GM12878 (cell line): ENCODE measurements at regions not wholly inside any gene's neighbourhood (a gene's known extent, or its start where the extent isn't known, plus 50 kb on each side); places are given as distances from the start of the nearest gene placed in this dataset.

Source experiments
- ATAC-seq: fragments of 200-7000 bp; cut with Tn5 transposase; 3 replicates; pipeline ENCODE4 v1.9.1; 2020; ENCODE audit warnings: mild to moderate bottlenecking, moderate library complexity
- BruUV-seq: library from RNA; stranded (reverse); fragments of 400-500 nt; replicated peaks from 2 replicates; lab custom pipeline; 2021; lab: Mats Ljungman, UMichigan
- CTCF ChIA-PET: fragments of 300-600 bp; sonication (Branson Sonifier 250); formaldehyde crosslinking; extraction: SDS; loops from one replicate; lab custom pipeline; 2021; ENCODE audit warnings: inconsistent platforms; lab: Yijun Ruan, JAX
- POLR2A ChIA-PET: fragments of 350-600 bp; formaldehyde crosslinking; extraction: SDS; loops from one replicate; lab custom pipeline; 2021; ENCODE audit warnings: inconsistent platforms; lab: Charles Lee
- RAD21 ChIA-PET: fragments of 300-600 bp; sonication (Branson Sonifier 250); formaldehyde crosslinking; loops from one replicate; lab custom pipeline; 2023; ENCODE audit warnings: antibody characterized with exemption; ENCODE audit not compliant: unreplicated experiment; lab: Charles Lee
- SMC1A ChIA-PET: fragments of 300-600 bp; sonication (Branson Sonifier 250); formaldehyde crosslinking; loops from one replicate; lab custom pipeline; 2023; ENCODE audit not compliant: unreplicated experiment, uncharacterized antibody; lab: Charles Lee
- DNase-seq: peaks from one replicate; pipeline ENCODE4 v3.0.0-alpha.2; 2011; ENCODE audit warnings: low read depth, low spot score
- FAIRE-seq: peaks from 3 replicates; lab custom pipeline; 2011; peaks lifted over from hg19 to GRCh38; lab: Jason Lieb, UNC
- H2AFZ ChIP-seq: 2 replicates; pipeline ENCODE4 v1.6.0; 2011; ENCODE audit warnings: low read depth, low read length, control low read depth; ENCODE audit not compliant: control insufficient read depth
- H3K27ac ChIP-seq: 2 replicates; pipeline ENCODE4 v1.5.1; 2011; ENCODE audit warnings: control low read depth; ENCODE audit not compliant: control insufficient read depth, insufficient read depth
- H3K27me3 ChIP-seq, 2 experiments: replicated peaks in 1 of 2; 2 replicates each; pipeline versions ENCODE4 v1.6.0 to v1.6.1; 2011; ENCODE audit warnings: low read length in 1 of 2; ENCODE audit not compliant: control insufficient read depth in 2 of 2, insufficient read depth in 2 of 2
- H3K36me3 ChIP-seq, 2 experiments: 2 replicates each; pipeline ENCODE4 v1.5.1; 2011; ENCODE audit warnings: low read length in 1 of 2; ENCODE audit not compliant: control insufficient read depth in 2 of 2, insufficient read depth in 2 of 2
- H3K4me1 ChIP-seq: 2 replicates; pipeline ENCODE4 v1.6.1; 2011; ENCODE audit warnings: mild to moderate bottlenecking, low read length, moderate library complexity, mixed read lengths; ENCODE audit not compliant: control insufficient read depth, insufficient read depth
- H3K4me2 ChIP-seq: 2 replicates; pipeline ENCODE4 v1.6.0; 2011; ENCODE audit warnings: control low read depth; ENCODE audit not compliant: control insufficient read depth, insufficient read depth
- H3K4me3 ChIP-seq: fragments of 200-600 bp; sonication (generic); 2 replicates; pipeline ENCODE4 v1.5.1; 2016
- H3K79me2 ChIP-seq: 2 replicates; pipeline ENCODE4 v1.6.0; 2011; ENCODE audit warnings: low read length; ENCODE audit not compliant: control insufficient read depth, insufficient read depth
- H3K9ac ChIP-seq: 2 replicates; pipeline ENCODE4 v1.8.0; 2011; ENCODE audit warnings: low read length, control low read depth, mixed read lengths; ENCODE audit not compliant: control insufficient read depth, insufficient read depth
- H3K9me3 ChIP-seq: replicated peaks from 3 replicates; pipeline ENCODE4 v1.5.1; 2011; ENCODE audit warnings: mild to moderate bottlenecking, low read length; ENCODE audit not compliant: control insufficient read depth, insufficient read depth
- H4K20me1 ChIP-seq: 2 replicates; pipeline ENCODE4 v1.6.0; 2011; ENCODE audit not compliant: control insufficient read depth, insufficient read depth
- ASH2L ChIP-seq: fragments of 300-600, 200-600 bp; sonication (generic); IDR thresholded peaks from 2 replicates; pipeline ENCODE4 v1.6.1; 2017; ENCODE audit warnings: low read depth, mild to moderate bottlenecking, borderline replicate concordance
- HCFC1 ChIP-seq: fragments of 150-350 bp; IDR thresholded peaks from 2 replicates; pipeline ENCODE4 v1.6.1; 2014; ENCODE audit warnings: low read length
- KAT2A ChIP-seq: conservative IDR thresholded peaks from 2 replicates; pipeline ENCODE4 v1.6.1; 2011; ENCODE audit warnings: low read depth, low read length; ENCODE audit not compliant: control insufficient read depth
- KDM1A ChIP-seq: fragments of 200-600 bp; sonication (generic); IDR thresholded peaks from 2 replicates; pipeline ENCODE4 v1.6.1; 2016; ENCODE audit warnings: borderline replicate concordance
- MEF2A ChIP-seq: IDR thresholded peaks from 2 replicates; pipeline ENCODE4 v1.6.1; 2011; ENCODE audit warnings: low read depth, mild to moderate bottlenecking, low read length, moderate library complexity; ENCODE audit not compliant: insufficient read depth
- NFYB ChIP-seq: IDR thresholded peaks from 2 replicates; pipeline ENCODE4 v1.6.1; 2011; ENCODE audit warnings: low read depth, mild to moderate bottlenecking, low read length, improper control_type of control experiment, moderate library complexity; ENCODE audit not compliant: insufficient read depth
- TCF3 ChIP-seq: IDR thresholded peaks from 2 replicates; pipeline ENCODE4 v1.6.1; 2012; ENCODE audit warnings: low read depth, mild to moderate bottlenecking, low read length, borderline replicate concordance; ENCODE audit not compliant: insufficient read depth
- WGBS: methylation state at CpG from one replicate; pipeline ENCODE4 v1.1.6; 2016; ENCODE audit warnings: low lambda C conversion rate; ENCODE audit not compliant: insufficient replicate concordance, insufficient coverage; ENCODE audit errors: missing lambda C conversion rate; 5-methylcytosine and 5-hydroxymethylcytosine counted together
- in situ Hi-C: fragments of 300-500 bp; cut with MboI; formaldehyde crosslinking; loops from 9 replicates; pipeline ENCODE4 v1.14.3; 2018; ENCODE audit warnings: mixed read lengths
- intact Hi-C: fragments of 100-400 bp; cut with micrococcal nuclease; formaldehyde crosslinking; loops from one replicate; pipeline ENCODE4 v1.14.2; 2022; ENCODE audit not compliant: unreplicated experiment
- TF ChIP-seq, protein P1 (sequence below): fragments of 450-650 bp; IDR thresholded peaks from 2 replicates; pipeline ENCODE4 v1.6.1; 2018; ENCODE audit warnings: borderline replicate concordance, mild to moderate bottlenecking; ENCODE audit not compliant: partially characterized antibody

DNA sequence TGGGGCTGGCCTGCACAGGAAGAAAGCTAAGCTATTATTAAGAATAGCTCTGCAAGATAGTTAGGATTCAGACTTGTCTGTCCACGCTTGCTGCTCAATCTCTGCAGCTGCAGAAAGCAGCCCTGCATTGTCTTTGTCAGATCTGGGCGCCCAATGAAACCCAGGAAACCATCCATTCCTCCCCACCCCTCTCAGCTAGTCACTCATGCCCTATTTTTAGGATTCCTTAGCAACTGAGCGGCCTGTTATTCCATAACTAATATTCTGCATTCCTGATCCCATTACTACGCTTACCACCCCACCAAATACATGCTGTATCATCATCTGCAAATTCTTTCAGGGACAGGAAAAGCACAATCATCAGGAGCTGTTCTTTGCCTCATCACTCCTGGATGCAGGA lies 52.9 kb upstream of the APC start:
- DNase-seq = no peak
- Histone ChIP-seq H3K36me3 (no peaks in the 10 kb centered on the region), H3K9ac (no peak overlapping the region)
- RAD21 ChIA-PET = interaction anchor here (1.5 to 2.3 kb wide), 6 partner anchors 8 to 132 kb away, joined by 3 to 8 read pairs (median 6); no protein-coding TSS in a partner anchor
- TF ChIP-seq TCF3 (no peak), HCFC1 (no peak), MEF2A (no peak), KDM1A (no peak), KAT2A (no peak), NFYB (no peak), ASH2L (no peak)
- TF ChIP-seq, protein P1, sequence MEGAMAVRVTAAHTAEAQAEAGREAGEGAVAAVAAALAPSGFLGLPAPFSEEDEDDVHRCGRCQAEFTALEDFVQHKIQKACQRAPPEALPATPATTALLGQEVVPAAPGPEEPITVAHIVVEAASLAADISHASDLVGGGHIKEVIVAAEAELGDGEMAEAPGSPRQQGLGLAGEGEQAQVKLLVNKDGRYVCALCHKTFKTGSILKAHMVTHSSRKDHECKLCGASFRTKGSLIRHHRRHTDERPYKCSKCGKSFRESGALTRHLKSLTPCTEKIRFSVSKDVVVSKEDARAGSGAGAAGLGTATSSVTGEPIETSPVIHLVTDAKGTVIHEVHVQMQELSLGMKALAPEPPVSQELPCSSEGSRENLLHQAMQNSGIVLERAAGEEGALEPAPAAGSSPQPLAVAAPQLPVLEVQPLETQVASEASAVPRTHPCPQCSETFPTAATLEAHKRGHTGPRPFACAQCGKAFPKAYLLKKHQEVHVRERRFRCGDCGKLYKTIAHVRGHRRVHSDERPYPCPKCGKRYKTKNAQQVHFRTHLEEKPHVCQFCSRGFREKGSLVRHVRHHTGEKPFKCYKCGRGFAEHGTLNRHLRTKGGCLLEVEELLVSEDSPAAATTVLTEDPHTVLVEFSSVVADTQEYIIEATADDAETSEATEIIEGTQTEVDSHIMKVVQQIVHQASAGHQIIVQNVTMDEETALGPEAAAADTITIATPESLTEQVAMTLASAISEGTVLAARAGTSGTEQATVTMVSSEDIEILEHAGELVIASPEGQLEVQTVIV = no peak
- TF ChIP-seq, all 136 proteins: peak for 0
- Histone ChIP-seq H2AFZ (peak overlapping the region; percentile 22; the same call in 1 of the 2 replicates), H4K20me1 (no peaks in the 10 kb centered on the region), H3K27me3 (peaks cover 0 to 2% of the 10 kb centered on the region in 2 experiments; a peak in 1 of 4 replicates), H3K79me2 (no peaks in the 10 kb centered on the region), H3K27ac (no peak overlapping the region), H3K4me2 (no peak overlapping the region; the same call in 1 of the 2 replicates), H3K9me3 (no peaks in the 10 kb centered on the region), H3K4me1 (peaks cover 10% of the 10 kb centered on the region), H3K4me3 (no peak overlapping the region)
- ChIA-PET POLR2A (interaction anchor here (0.5 to 2.4 kb wide), 4 partner anchors 10 to 239 kb away, joined by 3 to 9 read pairs (median 6); no protein-coding TSS in a partner anchor), CTCF (interaction anchor here (0.9 to 12.6 kb wide), 10 partner anchors 8 to 338 kb away, joined by 3 to 125 read pairs (median 4); no protein-coding TSS in a partner anchor), SMC1A (interaction anchor here (0.7 to 4.1 kb wide), 17 partner anchors 8 to 245 kb away, joined by 3 to 26 read pairs (median 4); no protein-coding TSS in a partner anchor)
- BruUV-seq = no TSS peak
- intact Hi-C loops = loop anchor here (5.0 kb wide), 1 partner anchor 132 kb away; no protein-coding TSS in a partner anchor
- in situ Hi-C loops = no loop called here
- WGBS = 28% methylated on average over 4 of the region's 4 CpGs
- ATAC-seq (no peak; the same call in 2 of the 3 replicates), FAIRE-seq (no peak)
